ENCODE measurements at regions not wholly inside any gene's neighbourhood (a gene's known extent, or its start where the extent isn't known, plus 50 kb on each side); places are given as distances from the start of the nearest gene placed in this dataset.

- no peak for ATAC-seq (ENCODE audit: low read depth)
Observed at GRCh38 chr11:70741085-70741484, 342.8 kb downstream of the CTTN start.

DNA sequence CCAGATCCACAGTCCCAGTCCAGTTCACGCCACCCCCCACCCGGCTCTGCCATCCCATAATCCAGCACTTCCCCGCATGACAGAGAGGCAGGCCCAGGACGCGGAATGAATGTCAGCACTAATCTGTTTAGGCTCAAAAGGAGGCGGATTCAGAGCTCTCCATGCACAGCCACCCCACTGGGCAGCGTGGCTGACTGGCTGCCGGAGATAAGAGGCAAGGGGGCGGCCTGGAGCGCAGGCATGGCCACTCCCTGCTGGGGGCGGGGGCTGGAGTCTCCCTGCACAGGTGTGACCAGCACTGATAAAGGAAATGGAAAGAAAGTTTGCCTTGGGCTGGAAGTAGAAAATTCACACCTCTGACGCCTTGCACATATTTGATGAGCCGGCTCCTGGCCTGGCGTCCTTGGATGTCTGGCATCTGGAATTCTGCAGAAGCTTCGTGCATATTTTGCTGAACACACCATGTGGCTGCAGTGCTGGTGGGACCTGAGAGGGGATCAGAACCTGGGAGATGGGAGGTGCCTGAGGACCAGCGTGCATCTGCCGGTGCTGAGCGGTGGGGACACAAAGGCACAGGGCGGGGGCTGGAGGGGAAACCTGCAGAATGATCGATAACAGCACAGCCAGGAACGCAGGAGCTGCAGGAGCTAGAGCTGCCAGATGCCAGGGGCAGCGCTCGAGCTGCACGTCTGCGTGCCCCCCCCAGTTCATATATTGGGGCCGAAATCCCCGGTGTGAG, 344.4 kb downstream of the CTTN start:
- no peak for TF ChIP-seq CTCF (IDR thresholded peaks at IDR 0.05; ENCODE audit: poor library complexity, severe bottlenecking)
- DNase-seq (ENCODE audit: low spot score): no peak
- Histone ChIP-seq H3K36me3 (ENCODE audit: low read depth) (no peaks in the 10 kb centered on the region), H3K4me1 (ENCODE audit: insufficient read depth, poor library complexity, severe bottlenecking) (no peaks in the 10 kb centered on the region), H3K9me3 (ENCODE audit: severe bottlenecking) (no peaks in the 10 kb centered on the region), H3K4me3 (ENCODE audit: severe bottlenecking) (no peak overlapping the region), H3K27ac (ENCODE audit: poor library complexity, severe bottlenecking) (no peak overlapping the region), H3K27me3 (ENCODE audit: insufficient read depth, poor library complexity, severe bottlenecking) (no peaks in the 10 kb centered on the region)
- ATAC-seq (ENCODE audit: low read depth): no peak

More at GRCh38 chr11:70741085-70741484, 342.8 kb downstream of the CTTN start:
- no peak for TF ChIP-seq CTCF (IDR thresholded peaks at IDR 0.05; ENCODE audit: poor library complexity, severe bottlenecking)
- Histone ChIP-seq H3K27ac (ENCODE audit: poor library complexity, severe bottlenecking) (no peak overlapping the region), H3K9me3 (ENCODE audit: severe bottlenecking) (no peaks in the 10 kb centered on the region), H3K4me3 (ENCODE audit: severe bottlenecking) (no peak overlapping the region), H3K27me3 (ENCODE audit: insufficient read depth, poor library complexity, severe bottlenecking) (no peaks in the 10 kb centered on the region), H3K4me1 (ENCODE audit: insufficient read depth, poor library complexity, severe bottlenecking) (no peaks in the 10 kb centered on the region), H3K36me3 (ENCODE audit: low read depth) (no peaks in the 10 kb centered on the region)
- DNase-seq (ENCODE audit: low spot score): no peak

DNA sequence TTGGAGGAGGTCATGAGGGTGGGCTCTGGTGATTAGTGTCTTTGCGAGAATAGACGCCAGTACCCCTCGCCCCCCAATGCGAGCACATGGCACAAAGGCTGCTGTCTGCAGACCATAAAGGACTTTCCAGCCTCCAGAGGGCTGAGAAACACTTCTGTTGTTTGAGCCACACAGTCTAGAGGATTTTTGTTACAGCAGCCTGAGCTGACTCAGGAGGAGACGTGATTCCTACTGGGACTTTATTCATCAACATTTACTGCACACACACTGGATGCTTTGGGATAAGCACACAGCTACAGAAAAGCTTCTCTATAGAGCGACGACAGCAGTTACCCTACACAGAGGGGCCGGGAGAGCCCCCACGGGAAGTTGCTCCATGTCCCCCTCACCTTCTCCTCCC, 345.0 kb downstream of the CTTN start:
- ATAC-seq (ENCODE audit: low read depth) (no peak), DNase-seq (ENCODE audit: low spot score) (no peak)
- Histone ChIP-seq H3K27me3 (ENCODE audit: insufficient read depth, poor library complexity, severe bottlenecking) (no peaks in the 10 kb centered on the region), H3K9me3 (ENCODE audit: severe bottlenecking) (no peaks in the 10 kb centered on the region), H3K36me3 (ENCODE audit: low read depth) (no peaks in the 10 kb centered on the region), H3K4me1 (ENCODE audit: insufficient read depth, poor library complexity, severe bottlenecking) (no peaks in the 10 kb centered on the region), H3K4me3 (ENCODE audit: severe bottlenecking) (no peak overlapping the region), H3K27ac (ENCODE audit: poor library complexity, severe bottlenecking) (no peak overlapping the region)
- TF ChIP-seq CTCF (IDR thresholded peaks at IDR 0.05; ENCODE audit: poor library complexity, severe bottlenecking): no peak

DNA sequence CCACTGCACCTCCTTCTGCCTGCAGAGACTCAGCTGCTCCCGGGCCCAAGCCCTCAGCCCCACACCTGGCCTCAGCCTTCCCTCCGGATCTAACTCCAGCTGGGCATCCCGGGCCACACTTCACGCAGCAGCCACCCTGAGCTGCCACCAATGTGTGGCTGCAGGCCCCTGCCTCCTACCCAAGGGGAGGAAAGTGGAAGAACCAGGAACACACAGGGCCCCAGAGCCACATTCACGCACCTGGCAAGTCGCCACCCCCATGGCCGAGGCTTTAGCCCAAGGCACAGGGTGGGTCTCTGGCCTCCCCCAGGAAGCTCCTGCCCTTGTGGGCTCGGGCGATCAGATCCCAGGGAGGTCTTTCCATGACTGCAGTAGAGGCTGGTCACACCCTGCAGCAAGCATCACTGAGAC, 345.6 kb downstream of the CTTN start:
- Histone ChIP-seq H3K9me3 (ENCODE audit: severe bottlenecking) (no peaks in the 10 kb centered on the region), H3K4me3 (ENCODE audit: severe bottlenecking) (no peak overlapping the region), H3K27ac (ENCODE audit: poor library complexity, severe bottlenecking) (no peak overlapping the region), H3K4me1 (ENCODE audit: insufficient read depth, poor library complexity, severe bottlenecking) (no peaks in the 10 kb centered on the region), H3K36me3 (ENCODE audit: low read depth) (no peaks in the 10 kb centered on the region), H3K27me3 (ENCODE audit: insufficient read depth, poor library complexity, severe bottlenecking) (no peaks in the 10 kb centered on the region)
- TF ChIP-seq CTCF (IDR thresholded peaks at IDR 0.05; ENCODE audit: poor library complexity, severe bottlenecking): no peak
- no peak for DNase-seq (ENCODE audit: low spot score)
- no peak for ATAC-seq (ENCODE audit: low read depth)

Measured in RWPE2 (cell line).